ENCODE measurements at regions not wholly inside any gene's neighbourhood (a gene's known extent, or its start where the extent isn't known, plus 50 kb on each side); places are given as distances from the start of the nearest gene placed in this dataset.

GRCh38 chr1:63064135-63064534 lies 258.2 kb upstream of the FOXD3 start:
- DNase-seq (no peak), ATAC-seq (ENCODE audit: low FRiP score) (no peak)
- Histone ChIP-seq H3K27me3 (ENCODE audit: control insufficient read depth in 1 of 2, insufficient read depth in 2 of 2, low read length in 1 of 2) (no peaks in the 10 kb centered on the region), H3K9me3 (ENCODE audit: control insufficient read depth, low read length) (peaks cover 2% of the 10 kb centered on the region), H3K27ac (ENCODE audit: low read depth in 1 of 2, low read length in 2 of 2) (no peak overlapping the region), H3K36me3 (ENCODE audit: control insufficient read depth in 1 of 2, insufficient read depth in 2 of 2, low read length in 1 of 2) (no peaks in the 10 kb centered on the region), H3K4me1 (ENCODE audit: control insufficient read depth in 1 of 2, insufficient read depth in 2 of 2, low read length in 2 of 2) (no peaks in the 10 kb centered on the region), H3K4me3 (ENCODE audit: low read length in 2 of 2) (no peak overlapping the region)
- WGBS, 2 donors: 85 to 90% methylated on average over 4 of the region's 4 CpGs
- intact Hi-C loops (cut with DNase I): no loop called here

- no peak overlapping the region for H3K27ac ChIP-seq (ENCODE audit: low read depth in 1 of 2, low read length in 2 of 2)
- DNase-seq (no peak), ATAC-seq (ENCODE audit: low FRiP score) (no peak)
- H3K9me3 ChIP-seq (ENCODE audit: control insufficient read depth, low read length): peaks cover 2% of the 10 kb centered on the region
- peaks cover 0 to 1% of the 10 kb centered on the region in 2 donors for H3K4me1 ChIP-seq (ENCODE audit: control insufficient read depth in 1 of 2, insufficient read depth in 2 of 2, low read length in 2 of 2)
- H3K27me3 ChIP-seq (ENCODE audit: control insufficient read depth in 1 of 2, insufficient read depth in 2 of 2, low read length in 1 of 2): no peaks in the 10 kb centered on the region
- intact Hi-C loops (cut with DNase I): no loop called here
- WGBS, 2 donors: 86 to 88% methylated on average over 7 of the region's 7 CpGs
- no peak overlapping the region for H3K4me3 ChIP-seq (ENCODE audit: low read length in 2 of 2)
- no peaks in the 10 kb centered on the region for H3K36me3 ChIP-seq (ENCODE audit: control insufficient read depth in 1 of 2, insufficient read depth in 2 of 2, low read length in 1 of 2)
These were observed 253.7 kb upstream of the FOXD3 start for GRCh38 chr1:63068626-63069025.

GRCh38 chr1:63069214-63069613 lies 253.2 kb upstream of the FOXD3 start:
- WGBS, 2 donors: 69 to 86% methylated on average over 6 of the region's 6 CpGs
- H3K9me3 ChIP-seq (ENCODE audit: control insufficient read depth, low read length): peaks cover 2% of the 10 kb centered on the region

GRCh38 chr1:63073309-63074306 lies 248.8 kb upstream of the FOXD3 start:
- H3K36me3 ChIP-seq (ENCODE audit: control insufficient read depth in 1 of 2, insufficient read depth in 2 of 2, low read length in 1 of 2): no peaks in the 10 kb centered on the region
- no peak overlapping the region for H3K27ac ChIP-seq (ENCODE audit: low read depth in 1 of 2, low read length in 2 of 2)
- peaks cover 0 to 1% of the 10 kb centered on the region in 2 donors for H3K4me1 ChIP-seq (ENCODE audit: control insufficient read depth in 1 of 2, insufficient read depth in 2 of 2, low read length in 2 of 2)
- DNase-seq (no peak), ATAC-seq (ENCODE audit: low FRiP score) (no peak)
- peaks cover 0 to 4% of the 10 kb centered on the region in 2 donors for H3K27me3 ChIP-seq (ENCODE audit: control insufficient read depth in 1 of 2, insufficient read depth in 2 of 2, low read length in 1 of 2)
- peaks cover 5% of the 10 kb centered on the region for H3K9me3 ChIP-seq (ENCODE audit: control insufficient read depth, low read length)
- intact Hi-C loops (cut with DNase I): no loop called here
- no peak overlapping the region for H3K4me3 ChIP-seq (ENCODE audit: low read length in 2 of 2)
- 4 to 5% methylated on average over 38 to 41 of the region's 41 CpGs for WGBS, 2 donors

More at GRCh38 chr1:63069214-63069613, 253.2 kb upstream of the FOXD3 start:
- H3K4me1 ChIP-seq (ENCODE audit: control insufficient read depth in 1 of 2, insufficient read depth in 2 of 2, low read length in 2 of 2): peaks cover 0 to 1% of the 10 kb centered on the region in 2 donors
- ATAC-seq (ENCODE audit: low FRiP score) (no peak), DNase-seq (no peak)
- no peaks in the 10 kb centered on the region for H3K27me3 ChIP-seq (ENCODE audit: control insufficient read depth in 1 of 2, insufficient read depth in 2 of 2, low read length in 1 of 2)
- no peak overlapping the region for H3K4me3 ChIP-seq (ENCODE audit: low read length in 2 of 2)
- no peak overlapping the region for H3K27ac ChIP-seq (ENCODE audit: low read depth in 1 of 2, low read length in 2 of 2)
- no peaks in the 10 kb centered on the region for H3K36me3 ChIP-seq (ENCODE audit: control insufficient read depth in 1 of 2, insufficient read depth in 2 of 2, low read length in 1 of 2)
- intact Hi-C loops (cut with DNase I): no loop called here

- intact Hi-C loops (cut with DNase I): no loop called here
- no peak overlapping the region for H3K4me3 ChIP-seq (ENCODE audit: low read length in 2 of 2)
- WGBS, 2 donors: 20 to 24% methylated on average over 15 of the region's 15 CpGs
These were observed 248.0 kb upstream of the FOXD3 start for GRCh38 chr1:63074321-63074720.

GRCh38 chr1:63082766-63083165 lies 239.6 kb upstream of the FOXD3 start:
- Histone ChIP-seq H3K27ac (ENCODE audit: low read depth in 1 of 2, low read length in 2 of 2) (no peak overlapping the region), H3K4me1 (ENCODE audit: control insufficient read depth in 1 of 2, insufficient read depth in 2 of 2, low read length in 2 of 2) (no peaks in the 10 kb centered on the region), H3K9me3 (ENCODE audit: control insufficient read depth, low read length) (peaks cover 1% of the 10 kb centered on the region), H3K27me3 (ENCODE audit: control insufficient read depth in 1 of 2, insufficient read depth in 2 of 2, low read length in 1 of 2) (peaks cover 0 to 1% of the 10 kb centered on the region in 2 donors), H3K4me3 (ENCODE audit: low read length in 2 of 2) (no peak overlapping the region), H3K36me3 (ENCODE audit: control insufficient read depth in 1 of 2, insufficient read depth in 2 of 2, low read length in 1 of 2) (no peaks in the 10 kb centered on the region)
- WGBS, 2 donors: 32 to 34% methylated on average over 3 of the region's 3 CpGs
- DNase-seq (no peak), ATAC-seq (ENCODE audit: low FRiP score) (no peak)
- intact Hi-C loops (cut with DNase I): no loop called here

More at GRCh38 chr1:63074321-63074720, 248.0 kb upstream of the FOXD3 start:
- Histone ChIP-seq H3K9me3 (ENCODE audit: control insufficient read depth, low read length) (peaks cover 5% of the 10 kb centered on the region), H3K36me3 (ENCODE audit: control insufficient read depth in 1 of 2, insufficient read depth in 2 of 2, low read length in 1 of 2) (no peaks in the 10 kb centered on the region), H3K27ac (ENCODE audit: low read depth in 1 of 2, low read length in 2 of 2) (no peak overlapping the region), H3K4me1 (ENCODE audit: control insufficient read depth in 1 of 2, insufficient read depth in 2 of 2, low read length in 2 of 2) (peaks cover 0 to 1% of the 10 kb centered on the region in 2 donors), H3K27me3 (ENCODE audit: control insufficient read depth in 1 of 2, insufficient read depth in 2 of 2, low read length in 1 of 2) (peaks cover 0 to 4% of the 10 kb centered on the region in 2 donors)
- no peak for DNase-seq
- no peak for ATAC-seq (ENCODE audit: low FRiP score)

- 21 to 22% methylated on average over 10 of the region's 10 CpGs for WGBS, 2 donors
- no peak for DNase-seq
These were observed 234.4 kb upstream of the FOXD3 start for GRCh38 chr1:63087966-63088365.

GRCh38 chr1:63099188-63099587 lies 223.2 kb upstream of the FOXD3 start:
- H3K27ac ChIP-seq (ENCODE audit: low read depth in 1 of 2, low read length in 2 of 2): no peak overlapping the region
- intact Hi-C loops (cut with DNase I): no loop called here
- ATAC-seq (ENCODE audit: low FRiP score) (no peak), DNase-seq (no peak)
- no peaks in the 10 kb centered on the region for H3K9me3 ChIP-seq (ENCODE audit: control insufficient read depth, low read length)
- 31% methylated on average over 2 of the region's 2 CpGs for WGBS, 2 donors
- H3K4me3 ChIP-seq (ENCODE audit: low read length in 2 of 2): no peak overlapping the region
- H3K36me3 ChIP-seq (ENCODE audit: control insufficient read depth in 1 of 2, insufficient read depth in 2 of 2, low read length in 1 of 2): no peaks in the 10 kb centered on the region
- no peaks in the 10 kb centered on the region for H3K27me3 ChIP-seq (ENCODE audit: control insufficient read depth in 1 of 2, insufficient read depth in 2 of 2, low read length in 1 of 2)
- no peaks in the 10 kb centered on the region for H3K4me1 ChIP-seq (ENCODE audit: control insufficient read depth in 1 of 2, insufficient read depth in 2 of 2, low read length in 2 of 2)

More at GRCh38 chr1:63087966-63088365, 234.4 kb upstream of the FOXD3 start:
- no peak overlapping the region for H3K27ac ChIP-seq (ENCODE audit: low read depth in 1 of 2, low read length in 2 of 2)
- peaks cover 3% of the 10 kb centered on the region for H3K9me3 ChIP-seq (ENCODE audit: control insufficient read depth, low read length)
- no peaks in the 10 kb centered on the region for H3K36me3 ChIP-seq (ENCODE audit: control insufficient read depth in 1 of 2, insufficient read depth in 2 of 2, low read length in 1 of 2)
- no peak overlapping the region for H3K4me3 ChIP-seq (ENCODE audit: low read length in 2 of 2)
- intact Hi-C loops (cut with DNase I): no loop called here
- no peaks in the 10 kb centered on the region for H3K4me1 ChIP-seq (ENCODE audit: control insufficient read depth in 1 of 2, insufficient read depth in 2 of 2, low read length in 2 of 2)
- H3K27me3 ChIP-seq (ENCODE audit: control insufficient read depth in 1 of 2, insufficient read depth in 2 of 2, low read length in 1 of 2): no peaks in the 10 kb centered on the region
- ATAC-seq (ENCODE audit: low FRiP score): no peak

- no peaks in the 10 kb centered on the region for H3K9me3 ChIP-seq (ENCODE audit: control insufficient read depth, low read length)
- H3K4me1 ChIP-seq (ENCODE audit: control insufficient read depth in 1 of 2, insufficient read depth in 2 of 2, low read length in 2 of 2): no peaks in the 10 kb centered on the region
- H3K27ac ChIP-seq (ENCODE audit: low read depth in 1 of 2, low read length in 2 of 2): no peak overlapping the region
- ATAC-seq (ENCODE audit: low FRiP score) (no peak), DNase-seq (no peak)
- intact Hi-C loops (cut with DNase I): no loop called here
- no peaks in the 10 kb centered on the region for H3K27me3 ChIP-seq (ENCODE audit: control insufficient read depth in 1 of 2, insufficient read depth in 2 of 2, low read length in 1 of 2)
- no peak overlapping the region for H3K4me3 ChIP-seq (ENCODE audit: low read length in 2 of 2)
- WGBS, 2 donors: 81 to 84% methylated on average over 3 of the region's 3 CpGs
- H3K36me3 ChIP-seq (ENCODE audit: control insufficient read depth in 1 of 2, insufficient read depth in 2 of 2, low read length in 1 of 2): no peaks in the 10 kb centered on the region
These were observed 221.0 kb upstream of the FOXD3 start for GRCh38 chr1:63101336-63101735.
